HG03469 (cell line): ENCODE measurements at regions not wholly inside any gene's neighbourhood (a gene's known extent, or its start where the extent isn't known, plus 50 kb on each side); places are given as distances from the start of the nearest gene placed in this dataset.

Source experiments
- ATAC-seq: cut with Tn5 transposase; IDR thresholded peaks from one replicate; pipeline ENCODE4 v1.9.1; 2021; ENCODE audit warnings: mild to moderate bottlenecking, moderate library complexity, moderate number of reproducible peaks; ENCODE audit not compliant: unreplicated experiment

- ATAC-seq: no peak
These were observed 52.4 kb upstream of the TRIO start for GRCh38 chr5:14090755-14091154.

GRCh38 chr5:14090290-14090689, 52.9 kb upstream of the TRIO start:
- no peak for ATAC-seq

- ATAC-seq: no peak
These were observed 53.9 kb upstream of the TRIO start for GRCh38 chr5:14089198-14089597.

- no peak for ATAC-seq
These were observed 56.9 kb upstream of the TRIO start for GRCh38 chr5:14086261-14086660.

GRCh38 chr5:14082973-14083372, 60.2 kb upstream of the TRIO start:
- ATAC-seq: no peak

- no peak for ATAC-seq
These were observed 60.6 kb upstream of the TRIO start for GRCh38 chr5:14082523-14082922.

GRCh38 chr5:14081791-14082190, 61.4 kb upstream of the TRIO start:
- ATAC-seq: no peak

GRCh38 chr5:14078716-14079115, 64.4 kb upstream of the TRIO start:
- ATAC-seq: no peak

GRCh38 chr5:14077501-14077900, 65.6 kb upstream of the TRIO start:
- ATAC-seq: no peak

- no peak for ATAC-seq
These were observed 66.6 kb upstream of the TRIO start for GRCh38 chr5:14076561-14076960.

GRCh38 chr5:14075937-14076336, 67.2 kb upstream of the TRIO start:
- no peak for ATAC-seq

- ATAC-seq: no peak
These were observed 71.7 kb upstream of the TRIO start for GRCh38 chr5:14071433-14071832.

- no peak for ATAC-seq
These were observed 74.1 kb upstream of the TRIO start for GRCh38 chr5:14069021-14069420.

- no peak for ATAC-seq
These were observed 75.0 kb upstream of the TRIO start for GRCh38 chr5:14068136-14068535.

GRCh38 chr5:14066326-14066725, 76.8 kb upstream of the TRIO start:
- no peak for ATAC-seq

- ATAC-seq: no peak
These were observed 78.3 kb upstream of the TRIO start for GRCh38 chr5:14064841-14065240.

GRCh38 chr5:14063691-14064090, 79.5 kb upstream of the TRIO start:
- no peak for ATAC-seq

- ATAC-seq: no peak
These were observed 80.0 kb upstream of the TRIO start for GRCh38 chr5:14063138-14063537.

- no peak for ATAC-seq
These were observed 81.0 kb upstream of the TRIO start for GRCh38 chr5:14062178-14062577.

- ATAC-seq: no peak
These were observed 82.0 kb upstream of the TRIO start for GRCh38 chr5:14061106-14061505.

- ATAC-seq: no peak
These were observed 82.9 kb upstream of the TRIO start for GRCh38 chr5:14060218-14060617.

- no peak for ATAC-seq
These were observed 83.3 kb upstream of the TRIO start for GRCh38 chr5:14059810-14060209.

- no peak for ATAC-seq
These were observed 85.9 kb upstream of the TRIO start for GRCh38 chr5:14057289-14057688.

- ATAC-seq: no peak
These were observed 87.1 kb upstream of the TRIO start for GRCh38 chr5:14056039-14056438.
